B cell (primary cell): ENCODE measurements at regions not wholly inside any gene's neighbourhood (a gene's known extent, or its start where the extent isn't known, plus 50 kb on each side); places are given as distances from the start of the nearest gene placed in this dataset.

Experiments used
- CTCF ChIP-seq: fragments of 200-600 bp; IDR thresholded peaks from one replicate; pipeline ENCODE4 v1.8.0; 2022; ENCODE audit warnings: antibody characterized with exemption, mild to moderate bottlenecking
- EZH2 ChIP-seq: IDR thresholded peaks from 2 replicates; pipeline ENCODE4 v1.6.1; 2012; ENCODE audit warnings: borderline replicate concordance, low read depth, mild to moderate bottlenecking, moderate library complexity, low read length; ENCODE audit not compliant: insufficient read depth, poor library complexity, severe bottlenecking

- no peak for TF ChIP-seq CTCF
- TF ChIP-seq EZH2: no peak
Measured at GRCh38 chr14:98775892-98776291, 496.1 kb downstream of the BCL11B start.
